ENCODE measurements at regions not wholly inside any gene's neighbourhood (a gene's known extent, or its start where the extent isn't known, plus 50 kb on each side); places are given as distances from the start of the nearest gene placed in this dataset.

DNA sequence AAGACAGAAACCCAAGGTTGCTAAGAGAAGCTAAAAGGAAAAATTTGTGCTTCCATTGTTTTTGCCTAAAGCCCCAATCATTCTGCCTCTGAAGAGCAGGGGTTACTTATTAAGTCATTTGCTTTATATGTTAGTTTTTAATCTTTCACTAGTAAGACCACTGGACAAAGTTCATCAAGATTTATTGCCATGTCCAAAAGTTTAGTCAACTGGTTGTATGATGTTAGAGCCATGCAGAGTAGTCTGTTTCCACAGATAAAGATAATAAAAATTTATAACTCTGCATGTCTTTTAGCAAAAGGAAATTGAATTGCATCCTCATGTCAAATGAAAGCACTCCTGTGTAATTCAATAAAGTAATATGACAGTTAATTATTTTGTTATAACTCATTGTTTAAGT is 75.8 kb upstream of the PRKG2 start:
- no peak overlapping the region for H3K4ac ChIP-seq (ENCODE audit: low read depth, low read length)
- no peak overlapping the region for H3K23ac ChIP-seq (ENCODE audit: low read depth, low read length)
- no peak overlapping the region for H3K9ac ChIP-seq (ENCODE audit: low read depth, low read length)
- no peak overlapping the region for H4K91ac ChIP-seq (ENCODE audit: insufficient read depth, low read depth, low read length)
- no peak overlapping the region for H2BK15ac ChIP-seq (ENCODE audit: low read depth, low read length)
- no peaks in the 10 kb centered on the region for H4K20me1 ChIP-seq (ENCODE audit: insufficient read depth, low read length)
- no peaks in the 10 kb centered on the region; the same call in 1 of the 2 replicates for H3K9me1 ChIP-seq (ENCODE audit: insufficient read depth, low read length)
- no peaks in the 10 kb centered on the region for H3K79me1 ChIP-seq (ENCODE audit: low read depth in 1 of 2, low read length in 2 of 2)
- no peak overlapping the region for H3K4me3 ChIP-seq (ENCODE audit: insufficient read depth, low read depth, low read length)
- H2AFZ ChIP-seq (replicated peaks; ENCODE audit: low read length, poor library complexity), result no peak overlapping the region
- no TSS peak for BruUV-seq (replicated peaks)
- no peak for ATAC-seq (ENCODE audit: low read depth)
- H4K8ac ChIP-seq (ENCODE audit: low read depth in 2 of 2, low read length in 2 of 2), result no peak overlapping the region
- no peak overlapping the region for H3K27ac ChIP-seq (ENCODE audit: insufficient read depth, low read length)
- H2AK9ac ChIP-seq (replicated peaks; ENCODE audit: low read depth, low read length, poor library complexity), result no peak overlapping the region
- no peak overlapping the region for H3K18ac ChIP-seq (ENCODE audit: low read depth, low read length)
- no peak overlapping the region for H2AK5ac ChIP-seq (ENCODE audit: low read depth, low read length)
- no peak for DNase-seq
- no peak overlapping the region for H4K5ac ChIP-seq (ENCODE audit: low read depth, low read length)
- H3K4me2 ChIP-seq (ENCODE audit: low read depth, low read length), result no peak overlapping the region
- no peak overlapping the region for H2BK5ac ChIP-seq (ENCODE audit: low read depth, low read length, poor library complexity, severe bottlenecking)
- in situ Hi-C loops (cut with MboI; ENCODE audit: low sequenced_read_pairs), result no loop called here
- ChIA-PET POLR2A (ENCODE audit: unreplicated experiment) (no interaction called here), CTCF (no interaction called here)
- no peak overlapping the region for H3K14ac ChIP-seq (replicated peaks; ENCODE audit: low read depth, low read length)
- no peaks in the 10 kb centered on the region for H3K27me3 ChIP-seq (ENCODE audit: control insufficient read depth, insufficient read depth, low read length)
- dilution Hi-C loops (cut with HindIII; ENCODE audit: low sequenced_read_pairs, unreplicated experiment), result no loop called here
- H2BK120ac ChIP-seq (ENCODE audit: low read depth, low read length), result no peak overlapping the region
- no peak overlapping the region for H3K56ac ChIP-seq (ENCODE audit: extremely low read depth, insufficient read depth, low read length)
- no peak overlapping the region for H2BK20ac ChIP-seq (ENCODE audit: low read depth, low read length)
- intact Hi-C loops (cut with micrococcal nuclease), result no loop called here
- H3K9me3 ChIP-seq (ENCODE audit: control insufficient read depth, insufficient read depth, low read length), result no peaks in the 10 kb centered on the region
- H3K4me1 ChIP-seq (ENCODE audit: control insufficient read depth, insufficient read depth, low read length), result no peaks in the 10 kb centered on the region
- no peak for TF ChIP-seq MXI1 (IDR thresholded peaks at IDR 0.05; ENCODE audit: borderline replicate concordance, low read depth, low read length)
- no peak for TF ChIP-seq RFX5 (IDR thresholded peaks at IDR 0.05; ENCODE audit: low read depth, low read length)
- no peak for TF ChIP-seq BHLHE40 (IDR thresholded peaks at IDR 0.05; ENCODE audit: low read depth, low read length)
- no peak for TF ChIP-seq MAZ (IDR thresholded peaks at IDR 0.05; ENCODE audit: borderline replicate concordance, low read depth, low read length)
- no peak for TF ChIP-seq MAFK (IDR thresholded peaks at IDR 0.05; ENCODE audit: low read depth, low read length)
- TF ChIP-seq CHD1 (IDR thresholded peaks at IDR 0.05; ENCODE audit: low read depth, low read length), result no peak
- TF ChIP-seq NFE2L2 (IDR thresholded peaks at IDR 0.05; ENCODE audit: low read depth, low read length), result no peak
- no peak for TF ChIP-seq CEBPB (IDR thresholded peaks at IDR 0.05; ENCODE audit: low read depth, low read length)
- TF ChIP-seq, protein P1, sequence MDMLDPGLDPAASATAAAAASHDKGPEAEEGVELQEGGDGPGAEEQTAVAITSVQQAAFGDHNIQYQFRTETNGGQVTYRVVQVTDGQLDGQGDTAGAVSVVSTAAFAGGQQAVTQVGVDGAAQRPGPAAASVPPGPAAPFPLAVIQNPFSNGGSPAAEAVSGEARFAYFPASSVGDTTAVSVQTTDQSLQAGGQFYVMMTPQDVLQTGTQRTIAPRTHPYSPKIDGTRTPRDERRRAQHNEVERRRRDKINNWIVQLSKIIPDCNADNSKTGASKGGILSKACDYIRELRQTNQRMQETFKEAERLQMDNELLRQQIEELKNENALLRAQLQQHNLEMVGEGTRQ (IDR thresholded peaks at IDR 0.05; ENCODE audit: low read depth, low read length), result no peak
- no peak for TF ChIP-seq POLR2A (IDR thresholded peaks at IDR 0.05; ENCODE audit: low read depth, low read length)
- TF ChIP-seq, protein P2, sequence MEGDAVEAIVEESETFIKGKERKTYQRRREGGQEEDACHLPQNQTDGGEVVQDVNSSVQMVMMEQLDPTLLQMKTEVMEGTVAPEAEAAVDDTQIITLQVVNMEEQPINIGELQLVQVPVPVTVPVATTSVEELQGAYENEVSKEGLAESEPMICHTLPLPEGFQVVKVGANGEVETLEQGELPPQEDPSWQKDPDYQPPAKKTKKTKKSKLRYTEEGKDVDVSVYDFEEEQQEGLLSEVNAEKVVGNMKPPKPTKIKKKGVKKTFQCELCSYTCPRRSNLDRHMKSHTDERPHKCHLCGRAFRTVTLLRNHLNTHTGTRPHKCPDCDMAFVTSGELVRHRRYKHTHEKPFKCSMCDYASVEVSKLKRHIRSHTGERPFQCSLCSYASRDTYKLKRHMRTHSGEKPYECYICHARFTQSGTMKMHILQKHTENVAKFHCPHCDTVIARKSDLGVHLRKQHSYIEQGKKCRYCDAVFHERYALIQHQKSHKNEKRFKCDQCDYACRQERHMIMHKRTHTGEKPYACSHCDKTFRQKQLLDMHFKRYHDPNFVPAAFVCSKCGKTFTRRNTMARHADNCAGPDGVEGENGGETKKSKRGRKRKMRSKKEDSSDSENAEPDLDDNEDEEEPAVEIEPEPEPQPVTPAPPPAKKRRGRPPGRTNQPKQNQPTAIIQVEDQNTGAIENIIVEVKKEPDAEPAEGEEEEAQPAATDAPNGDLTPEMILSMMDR (conservative IDR thresholded peaks at IDR 0.05; ENCODE audit: low read depth, low read length), result no peak
- no peak for TF ChIP-seq SMC3 (IDR thresholded peaks at IDR 0.05; ENCODE audit: low read depth, low read length)
- TF ChIP-seq RAD21 (IDR thresholded peaks at IDR 0.05; ENCODE audit: low read length), result no peak
- TF ChIP-seq FOS (IDR thresholded peaks at IDR 0.05; ENCODE audit: low read depth, low read length), result no peak
- no peak for TF ChIP-seq RCOR1 (IDR thresholded peaks at IDR 0.05; ENCODE audit: insufficient replicate concordance, low read length)
- TF ChIP-seq, protein P3, sequence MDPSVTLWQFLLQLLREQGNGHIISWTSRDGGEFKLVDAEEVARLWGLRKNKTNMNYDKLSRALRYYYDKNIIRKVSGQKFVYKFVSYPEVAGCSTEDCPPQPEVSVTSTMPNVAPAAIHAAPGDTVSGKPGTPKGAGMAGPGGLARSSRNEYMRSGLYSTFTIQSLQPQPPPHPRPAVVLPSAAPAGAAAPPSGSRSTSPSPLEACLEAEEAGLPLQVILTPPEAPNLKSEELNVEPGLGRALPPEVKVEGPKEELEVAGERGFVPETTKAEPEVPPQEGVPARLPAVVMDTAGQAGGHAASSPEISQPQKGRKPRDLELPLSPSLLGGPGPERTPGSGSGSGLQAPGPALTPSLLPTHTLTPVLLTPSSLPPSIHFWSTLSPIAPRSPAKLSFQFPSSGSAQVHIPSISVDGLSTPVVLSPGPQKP (IDR thresholded peaks at IDR 0.05; ENCODE audit: borderline replicate concordance, low read depth, low read length), result no peak
- H3K36me3 ChIP-seq (ENCODE audit: control insufficient read depth, insufficient read depth, low read length), result no peaks in the 10 kb centered on the region
